ENCODE measurements at regions not wholly inside any gene's neighbourhood (a gene's known extent, or its start where the extent isn't known, plus 50 kb on each side); places are given as distances from the start of the nearest gene placed in this dataset.
"Not testable (repeated sequence)": the region's sequence is repeated elsewhere in the genome, so short reads cannot be mapped to it uniquely, and the experiment has no call there.

DNA sequence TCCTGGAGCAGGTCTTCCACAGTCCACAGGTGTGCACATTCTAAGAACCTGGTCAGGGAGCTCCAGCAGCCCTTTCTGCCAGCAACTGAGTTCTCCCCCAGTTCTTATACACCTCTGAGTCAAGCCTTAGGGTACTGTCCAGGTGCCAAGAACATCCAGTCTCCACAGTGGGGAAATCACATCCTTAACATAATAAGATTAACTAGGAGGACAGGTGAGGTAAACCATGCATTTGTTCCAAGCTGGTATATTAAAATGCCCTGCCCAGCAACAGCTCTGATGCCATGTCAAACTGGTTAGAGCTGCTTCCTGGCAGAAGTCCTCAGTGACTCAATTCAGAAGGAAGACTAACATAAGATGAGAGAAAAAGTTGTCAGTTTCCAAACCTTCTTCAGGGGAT, 303.9 kb upstream of the SGK1 start:
- Mint-ChIP-seq H3K9me3 (ENCODE audit: low read depth) (no peaks in the 10 kb centered on the region), H3K4me1 (ENCODE audit: low read depth) (peaks cover 5% of the 10 kb centered on the region), H3K4me3 (ENCODE audit: low read depth) (no peak overlapping the region), H3K27ac (no peak overlapping the region), H3K36me3 (ENCODE audit: insufficient read depth) (no peaks in the 10 kb centered on the region), H3K27me3 (peaks cover 29% of the 10 kb centered on the region)
- DNase-seq (ENCODE audit: low spot score, unreplicated experiment) = no peak
- TF ChIP-seq, protein P1, sequence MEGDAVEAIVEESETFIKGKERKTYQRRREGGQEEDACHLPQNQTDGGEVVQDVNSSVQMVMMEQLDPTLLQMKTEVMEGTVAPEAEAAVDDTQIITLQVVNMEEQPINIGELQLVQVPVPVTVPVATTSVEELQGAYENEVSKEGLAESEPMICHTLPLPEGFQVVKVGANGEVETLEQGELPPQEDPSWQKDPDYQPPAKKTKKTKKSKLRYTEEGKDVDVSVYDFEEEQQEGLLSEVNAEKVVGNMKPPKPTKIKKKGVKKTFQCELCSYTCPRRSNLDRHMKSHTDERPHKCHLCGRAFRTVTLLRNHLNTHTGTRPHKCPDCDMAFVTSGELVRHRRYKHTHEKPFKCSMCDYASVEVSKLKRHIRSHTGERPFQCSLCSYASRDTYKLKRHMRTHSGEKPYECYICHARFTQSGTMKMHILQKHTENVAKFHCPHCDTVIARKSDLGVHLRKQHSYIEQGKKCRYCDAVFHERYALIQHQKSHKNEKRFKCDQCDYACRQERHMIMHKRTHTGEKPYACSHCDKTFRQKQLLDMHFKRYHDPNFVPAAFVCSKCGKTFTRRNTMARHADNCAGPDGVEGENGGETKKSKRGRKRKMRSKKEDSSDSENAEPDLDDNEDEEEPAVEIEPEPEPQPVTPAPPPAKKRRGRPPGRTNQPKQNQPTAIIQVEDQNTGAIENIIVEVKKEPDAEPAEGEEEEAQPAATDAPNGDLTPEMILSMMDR (IDR thresholded peaks at IDR 0.05; ENCODE audit: unreplicated experiment) = no peak

DNA sequence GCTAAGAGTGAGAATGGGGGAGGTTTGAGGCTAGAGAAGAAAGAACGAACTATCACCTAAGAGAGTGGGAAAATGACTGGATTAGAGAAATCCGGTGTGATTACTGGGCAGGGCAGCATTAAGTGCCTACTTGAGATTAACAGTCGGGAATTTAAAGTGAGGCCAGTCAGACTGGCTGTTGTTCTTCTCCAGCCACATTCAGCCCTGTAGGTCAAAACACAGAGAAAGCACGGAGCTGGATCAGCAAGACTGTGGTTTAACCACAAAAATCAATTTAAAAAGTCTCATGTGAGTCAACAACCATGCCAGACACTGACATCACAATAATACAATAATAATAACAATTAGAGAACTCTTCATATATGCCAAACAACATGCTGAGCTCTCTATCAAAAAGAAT, 301.9 kb upstream of the SGK1 start:
- H3K27ac Mint-ChIP-seq = no peak overlapping the region
- H3K36me3 Mint-ChIP-seq (ENCODE audit: insufficient read depth) = no peaks in the 10 kb centered on the region
- peaks cover 28% of the 10 kb centered on the region for H3K27me3 Mint-ChIP-seq
- DNase-seq (ENCODE audit: low spot score, unreplicated experiment) = no peak
- no peaks in the 10 kb centered on the region for H3K9me3 Mint-ChIP-seq (ENCODE audit: low read depth)
- TF ChIP-seq, protein P1 (IDR thresholded peaks at IDR 0.05; ENCODE audit: unreplicated experiment) = no peak
- H3K4me1 Mint-ChIP-seq (ENCODE audit: low read depth) = peaks cover 5% of the 10 kb centered on the region
- no peak overlapping the region for H3K4me3 Mint-ChIP-seq (ENCODE audit: low read depth)

DNA sequence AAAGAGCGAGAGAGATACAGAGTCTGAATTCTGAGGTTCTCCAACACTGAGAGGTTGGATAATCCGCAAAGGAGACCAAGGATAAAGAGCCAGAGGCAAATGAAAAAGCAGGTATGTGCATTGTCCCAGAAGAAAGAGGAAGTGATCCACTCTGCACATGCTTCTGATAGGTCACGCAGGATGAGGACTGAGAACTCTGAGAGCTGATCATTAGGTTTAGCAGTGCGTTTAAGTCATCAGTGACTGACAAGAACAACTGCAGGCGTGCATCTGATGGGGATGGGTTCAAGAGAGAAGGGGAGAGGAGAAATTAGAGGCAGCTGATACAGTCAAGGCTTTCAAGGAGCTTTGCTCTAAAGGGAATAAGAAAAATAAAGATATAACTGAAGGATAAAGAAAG, 301.2 kb upstream of the SGK1 start:
- Mint-ChIP-seq H3K36me3 (ENCODE audit: insufficient read depth) (no peaks in the 10 kb centered on the region), H3K4me1 (ENCODE audit: low read depth) (peaks cover 5% of the 10 kb centered on the region), H3K27me3 (peaks cover 23% of the 10 kb centered on the region), H3K4me3 (ENCODE audit: low read depth) (no peak overlapping the region), H3K9me3 (ENCODE audit: low read depth) (no peaks in the 10 kb centered on the region), H3K27ac (no peak overlapping the region)
- TF ChIP-seq, protein P1 (IDR thresholded peaks at IDR 0.05; ENCODE audit: unreplicated experiment) = no peak
- no peak for DNase-seq (ENCODE audit: low spot score, unreplicated experiment)

DNA sequence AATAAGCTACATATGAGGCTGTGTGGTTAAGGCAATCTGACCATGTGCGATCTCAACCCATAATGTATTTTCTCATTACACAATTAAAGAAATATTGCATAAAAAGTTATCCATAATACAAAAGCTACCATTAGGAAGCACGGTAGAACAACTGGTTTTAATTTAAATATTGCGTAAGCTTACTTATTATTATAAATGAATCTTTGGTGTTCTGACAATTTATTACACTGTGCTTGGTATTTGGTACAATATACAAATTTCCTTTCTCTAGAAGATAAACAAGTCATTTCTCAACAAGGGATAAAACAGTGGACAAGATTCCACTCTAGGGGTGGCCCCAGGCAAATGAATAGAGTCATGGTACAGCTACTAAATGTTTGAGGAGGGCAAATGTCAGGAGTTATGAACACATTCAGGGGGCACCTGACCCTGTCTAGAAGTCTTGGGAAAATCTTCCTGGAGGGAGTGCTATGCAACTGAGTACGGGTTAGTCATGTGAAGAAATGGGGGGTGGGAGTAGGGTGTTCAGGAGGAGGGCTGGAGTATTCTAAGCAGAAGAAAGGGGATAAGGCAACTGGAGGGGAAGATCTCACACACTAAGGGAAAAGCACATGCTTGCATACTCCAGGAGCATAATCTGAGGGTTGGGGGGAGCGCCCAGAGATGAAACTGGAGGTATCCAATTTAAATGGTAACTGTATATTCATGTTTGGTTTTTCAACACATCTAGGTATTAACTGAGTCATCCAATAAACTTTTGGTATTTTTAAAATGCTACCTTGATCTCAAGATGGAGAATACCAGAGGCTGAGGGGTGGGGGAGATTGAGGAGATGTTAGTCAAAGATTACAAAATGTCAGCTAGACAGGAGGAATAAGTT, 296.9 kb upstream of the SGK1 start:
- no peak for DNase-seq (ENCODE audit: low spot score, unreplicated experiment)
- TF ChIP-seq, protein P1 (IDR thresholded peaks at IDR 0.05; ENCODE audit: unreplicated experiment) = no peak
- Mint-ChIP-seq H3K4me1 (ENCODE audit: low read depth) (peaks cover 5% of the 10 kb centered on the region), H3K9me3 (ENCODE audit: low read depth) (no peaks in the 10 kb centered on the region), H3K27ac (no peak overlapping the region), H3K36me3 (ENCODE audit: insufficient read depth) (no peaks in the 10 kb centered on the region), H3K27me3 (peaks cover 12% of the 10 kb centered on the region), H3K4me3 (ENCODE audit: low read depth) (no peak overlapping the region)

DNA sequence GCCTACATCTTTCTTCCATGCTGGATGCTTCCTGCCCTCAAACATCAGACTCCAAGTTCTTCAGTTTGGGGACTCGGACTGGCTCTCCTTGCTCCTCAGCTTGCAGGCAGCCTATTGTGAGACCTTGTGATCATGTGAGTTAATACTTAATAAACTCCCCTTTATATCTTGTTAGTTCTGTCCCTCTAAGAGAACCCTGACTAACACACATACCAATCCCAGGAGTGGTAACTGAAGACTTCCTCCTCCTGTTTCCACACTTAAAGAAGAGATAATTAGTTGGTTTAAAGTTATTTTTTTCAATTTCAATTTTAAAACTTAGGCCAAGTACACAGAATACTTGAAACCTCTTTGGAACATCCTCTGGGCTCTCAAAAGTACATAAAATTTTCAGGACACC, 294.2 kb upstream of the SGK1 start:
- H3K4me3 Mint-ChIP-seq (ENCODE audit: low read depth); H3K27me3 Mint-ChIP-seq; H3K27ac Mint-ChIP-seq; H3K36me3 Mint-ChIP-seq (ENCODE audit: insufficient read depth); DNase-seq (ENCODE audit: low spot score, unreplicated experiment); H3K4me1 Mint-ChIP-seq (ENCODE audit: low read depth); H3K9me3 Mint-ChIP-seq (ENCODE audit: low read depth): not testable (repeated sequence)

DNA sequence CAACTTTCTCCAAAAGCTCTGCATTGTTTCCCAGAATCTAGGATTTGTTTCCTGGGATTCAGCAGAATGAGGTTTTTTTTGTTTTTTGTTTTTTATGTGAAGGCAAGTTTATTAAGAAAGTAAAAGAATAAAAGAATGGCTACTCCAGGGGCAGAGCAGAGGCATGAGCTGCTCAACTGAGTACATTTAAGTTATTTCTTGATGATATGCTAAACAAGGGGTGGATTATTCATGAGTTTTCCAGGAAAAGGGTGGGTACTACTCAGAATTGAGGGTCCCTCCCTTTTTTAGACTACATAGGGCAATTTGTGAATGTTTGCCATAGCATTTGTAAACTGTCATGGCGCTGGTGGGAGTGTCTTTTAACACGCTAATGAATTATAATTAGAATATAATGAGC, 292.5 kb upstream of the SGK1 start:
- no peaks in the 10 kb centered on the region for H3K9me3 Mint-ChIP-seq (ENCODE audit: low read depth)
- H3K27ac Mint-ChIP-seq = no peak overlapping the region
- no peaks in the 10 kb centered on the region for H3K4me1 Mint-ChIP-seq (ENCODE audit: low read depth)
- TF ChIP-seq, protein P1 (IDR thresholded peaks at IDR 0.05; ENCODE audit: unreplicated experiment) = no peak
- H3K27me3 Mint-ChIP-seq = no peaks in the 10 kb centered on the region
- H3K4me3 Mint-ChIP-seq (ENCODE audit: low read depth) = no peak overlapping the region
- H3K36me3 Mint-ChIP-seq (ENCODE audit: insufficient read depth) = no peaks in the 10 kb centered on the region
- no peak for DNase-seq (ENCODE audit: low spot score, unreplicated experiment)
